ENCODE measurements at regions not wholly inside any gene's neighbourhood (a gene's known extent, or its start where the extent isn't known, plus 50 kb on each side); places are given as distances from the start of the nearest gene placed in this dataset.

GRCh38 chr11:106413222-106413621 lies 335.8 kb downstream of the AASDHPPT start:
- H3K27me3 ChIP-seq (replicated peaks; ENCODE audit: insufficient read depth), result no peaks in the 10 kb centered on the region
- no peaks in the 10 kb centered on the region for H3K9me3 ChIP-seq
- TF ChIP-seq CTCF (IDR thresholded peaks at IDR 0.05), result no peak
- ATAC-seq (ENCODE audit: insufficient number of reproducible peaks, low FRiP score, low read depth), result no peak
- no peak overlapping the region for H3K4me3 ChIP-seq
- no peak for DNase-seq (ENCODE audit: low spot score)
- H3K36me3 ChIP-seq, result no peaks in the 10 kb centered on the region
- H3K27ac ChIP-seq, result no peak overlapping the region
- no peaks in the 10 kb centered on the region for H3K4me1 ChIP-seq (ENCODE audit: control insufficient read depth in 1 of 2, low read depth in 2 of 2)

GRCh38 chr11:106415510-106415909 lies 338.0 kb downstream of the AASDHPPT start:
- H3K9me3 ChIP-seq, result no peaks in the 10 kb centered on the region
- DNase-seq (ENCODE audit: low spot score) (no peak), ATAC-seq (ENCODE audit: insufficient number of reproducible peaks, low FRiP score, low read depth) (no peak)
- H3K27me3 ChIP-seq (replicated peaks; ENCODE audit: insufficient read depth), result no peaks in the 10 kb centered on the region
- H3K4me3 ChIP-seq, result no peak overlapping the region
- H3K4me1 ChIP-seq (ENCODE audit: control insufficient read depth in 1 of 2, low read depth in 2 of 2), result no peaks in the 10 kb centered on the region
- H3K27ac ChIP-seq, result no peak overlapping the region
- no peak for TF ChIP-seq CTCF (IDR thresholded peaks at IDR 0.05)
- no peaks in the 10 kb centered on the region for H3K36me3 ChIP-seq

GRCh38 chr11:106418791-106419190 lies 341.3 kb downstream of the AASDHPPT start:
- DNase-seq (ENCODE audit: low spot score) (no peak), ATAC-seq (ENCODE audit: insufficient number of reproducible peaks, low FRiP score, low read depth) (no peak)
- no peaks in the 10 kb centered on the region for H3K9me3 ChIP-seq
- no peak overlapping the region for H3K4me3 ChIP-seq
- no peak for TF ChIP-seq CTCF (IDR thresholded peaks at IDR 0.05)
- no peak overlapping the region for H3K27ac ChIP-seq
- no peaks in the 10 kb centered on the region for H3K36me3 ChIP-seq
- no peaks in the 10 kb centered on the region for H3K4me1 ChIP-seq (ENCODE audit: control insufficient read depth in 1 of 2, low read depth in 2 of 2)
- H3K27me3 ChIP-seq (replicated peaks; ENCODE audit: insufficient read depth), result no peaks in the 10 kb centered on the region

- no peak for TF ChIP-seq CTCF (IDR thresholded peaks at IDR 0.05)
These were observed 342.7 kb downstream of the AASDHPPT start for GRCh38 chr11:106420048-106420665.

GRCh38 chr11:106420686-106421085 lies 343.2 kb downstream of the AASDHPPT start:
- no peaks in the 10 kb centered on the region for H3K4me1 ChIP-seq (ENCODE audit: control insufficient read depth in 1 of 2, low read depth in 2 of 2)
- no peak for TF ChIP-seq CTCF (IDR thresholded peaks at IDR 0.05)
- no peaks in the 10 kb centered on the region for H3K9me3 ChIP-seq
- no peak overlapping the region for H3K27ac ChIP-seq
- DNase-seq (ENCODE audit: low spot score) (no peak), ATAC-seq (ENCODE audit: insufficient number of reproducible peaks, low FRiP score, low read depth) (no peak)
- no peaks in the 10 kb centered on the region for H3K27me3 ChIP-seq (replicated peaks; ENCODE audit: insufficient read depth)
- H3K36me3 ChIP-seq, result no peaks in the 10 kb centered on the region
- no peak overlapping the region for H3K4me3 ChIP-seq

More at GRCh38 chr11:106420048-106420665, 342.7 kb downstream of the AASDHPPT start:
- ATAC-seq (ENCODE audit: insufficient number of reproducible peaks, low FRiP score, low read depth) (no peak), DNase-seq (ENCODE audit: low spot score) (no peak)
- H3K27ac ChIP-seq, result no peak overlapping the region
- H3K36me3 ChIP-seq, result no peaks in the 10 kb centered on the region
- H3K27me3 ChIP-seq (replicated peaks; ENCODE audit: insufficient read depth), result no peaks in the 10 kb centered on the region
- H3K9me3 ChIP-seq, result no peaks in the 10 kb centered on the region
- no peak overlapping the region for H3K4me3 ChIP-seq
- no peaks in the 10 kb centered on the region for H3K4me1 ChIP-seq (ENCODE audit: control insufficient read depth in 1 of 2, low read depth in 2 of 2)
